ENCODE measurements at regions not wholly inside any gene's neighbourhood (a gene's known extent, or its start where the extent isn't known, plus 50 kb on each side); places are given as distances from the start of the nearest gene placed in this dataset.
"Not testable (repeated sequence)": the region's sequence is repeated elsewhere in the genome, so short reads cannot be mapped to it uniquely, and the experiment has no call there.

DNA sequence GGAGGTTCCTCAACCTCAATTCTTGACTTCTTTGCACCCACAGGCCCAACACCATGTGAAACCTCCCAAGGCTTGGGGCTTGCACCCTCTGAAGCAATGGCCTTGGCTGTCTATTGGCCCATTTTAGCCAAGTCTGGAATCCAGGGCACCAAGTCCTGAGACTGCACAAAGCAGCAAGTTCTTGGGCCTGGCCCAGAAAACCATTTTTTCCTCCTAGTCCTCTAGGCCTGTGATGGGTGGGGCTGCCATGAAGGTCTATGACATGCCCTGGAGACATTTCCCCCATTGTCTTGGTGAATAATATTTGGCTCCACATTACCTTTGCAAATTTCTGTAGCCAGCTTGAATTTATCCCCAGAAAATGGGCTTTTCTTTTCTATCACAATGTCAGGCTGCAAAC lies 849.6 kb upstream of the MANEA start:
- no peak for DNase-seq (ENCODE audit: low read depth, low spot score)
- H3K4me3 ChIP-seq (ENCODE audit: low read length): no peak overlapping the region

DNA sequence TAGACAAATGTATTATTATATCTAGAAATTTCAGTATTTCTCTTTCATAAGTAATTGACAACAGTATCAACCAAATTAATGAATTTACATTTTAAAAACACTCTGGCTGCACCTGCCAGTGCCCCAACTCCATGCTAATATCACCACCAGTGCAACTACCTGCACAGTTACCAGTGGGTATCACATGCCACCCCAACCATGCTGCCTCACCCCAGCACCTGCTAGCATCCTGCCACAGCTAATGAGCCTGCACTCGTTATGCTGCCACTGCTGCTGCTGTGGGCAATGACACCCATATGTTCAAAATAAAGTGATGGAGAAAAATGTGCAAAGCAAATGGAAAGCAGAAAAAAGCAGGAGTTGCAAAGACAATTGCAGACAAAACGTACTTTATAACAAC lies 855.9 kb upstream of the MANEA start:
- DNase-seq (ENCODE audit: low read depth, low spot score): no peak
- no peak overlapping the region for H3K4me3 ChIP-seq (ENCODE audit: low read length)

DNA sequence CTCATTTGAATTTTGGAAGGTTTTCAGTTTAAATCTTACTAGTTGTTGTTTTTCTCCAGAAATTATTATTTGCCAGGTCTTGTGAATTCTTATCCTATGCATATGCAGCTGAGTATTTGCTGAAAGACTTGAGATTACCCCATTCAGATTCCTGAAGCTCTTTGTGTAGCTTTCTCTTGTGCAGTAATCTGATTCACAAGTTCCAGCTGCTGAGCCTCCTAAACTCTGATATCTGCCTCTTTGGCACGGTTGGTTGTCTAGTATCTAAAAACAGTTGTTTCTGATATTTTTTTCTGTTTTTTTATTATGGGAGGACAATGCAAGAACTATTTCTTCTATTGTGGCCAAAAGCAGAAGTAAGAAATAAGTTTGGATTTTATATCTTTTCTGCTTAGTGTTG lies 863.9 kb upstream of the MANEA start:
- DNase-seq (ENCODE audit: low read depth, low spot score): no peak
- no peak overlapping the region for H3K4me3 ChIP-seq (ENCODE audit: low read length)

DNA sequence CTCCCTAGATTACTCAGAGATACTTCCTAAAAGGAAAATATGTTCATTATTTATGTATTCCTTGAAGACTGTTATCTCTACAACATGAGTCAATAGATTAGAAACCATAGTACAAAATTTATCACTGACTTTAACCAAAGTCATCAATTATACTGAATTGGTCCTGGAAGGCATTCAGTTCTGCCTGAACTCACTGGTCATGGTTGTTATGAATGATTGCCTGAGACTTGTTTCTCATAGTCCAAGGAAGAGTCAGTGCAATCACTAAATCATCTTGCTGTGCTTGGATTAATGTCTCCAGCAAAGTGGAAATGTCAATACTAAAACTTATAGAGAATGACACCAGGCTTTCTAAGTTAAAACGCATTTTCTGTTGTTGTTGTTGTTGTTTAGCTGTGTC lies 878.6 kb upstream of the MANEA start:
- DNase-seq (ENCODE audit: low read depth, low spot score): no peak
- no peak overlapping the region for H3K4me3 ChIP-seq (ENCODE audit: low read length)

DNA sequence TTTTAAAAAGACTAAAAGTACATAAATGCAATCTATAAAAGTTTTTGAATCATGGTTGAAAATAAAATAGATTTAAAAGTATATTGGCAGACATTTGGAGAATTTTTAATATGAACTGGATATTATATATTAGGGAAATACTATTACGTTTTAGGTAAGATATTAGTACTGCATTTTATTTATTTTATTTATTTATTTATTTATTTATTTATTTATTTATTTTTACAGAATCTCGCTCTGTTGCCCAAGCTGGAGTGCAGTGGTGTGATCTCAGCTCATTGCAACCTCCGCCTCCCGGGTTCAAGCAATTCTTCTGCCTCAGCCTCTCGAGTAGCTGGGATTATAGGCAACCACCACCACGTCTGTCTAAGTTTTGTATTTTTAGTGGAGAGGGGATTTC lies 890.1 kb upstream of the MANEA start:
- not testable (repeated sequence) for DNase-seq (ENCODE audit: low read depth, low spot score); H3K4me3 ChIP-seq (ENCODE audit: low read length)

DNA sequence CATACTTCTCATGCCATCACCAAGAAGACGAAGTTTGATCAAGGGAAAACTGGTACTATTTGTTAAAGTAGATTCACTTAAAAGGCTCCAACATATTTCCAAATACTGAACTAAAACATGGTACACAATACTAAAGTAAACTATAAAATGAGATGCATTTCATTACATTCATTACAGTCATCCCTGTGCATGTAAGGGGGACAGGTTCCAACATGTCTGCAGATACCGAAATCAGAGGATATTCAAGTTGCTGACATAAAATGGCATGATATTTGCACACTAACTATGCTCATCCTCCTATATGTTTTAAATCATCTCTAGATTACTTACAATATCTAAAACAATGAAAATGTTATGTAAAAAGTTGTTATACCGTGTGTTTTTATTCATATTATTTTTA lies 893.9 kb upstream of the MANEA start:
- H3K4me3 ChIP-seq (ENCODE audit: low read length): no peak overlapping the region
- no peak for DNase-seq (ENCODE audit: low read depth, low spot score)

DNA sequence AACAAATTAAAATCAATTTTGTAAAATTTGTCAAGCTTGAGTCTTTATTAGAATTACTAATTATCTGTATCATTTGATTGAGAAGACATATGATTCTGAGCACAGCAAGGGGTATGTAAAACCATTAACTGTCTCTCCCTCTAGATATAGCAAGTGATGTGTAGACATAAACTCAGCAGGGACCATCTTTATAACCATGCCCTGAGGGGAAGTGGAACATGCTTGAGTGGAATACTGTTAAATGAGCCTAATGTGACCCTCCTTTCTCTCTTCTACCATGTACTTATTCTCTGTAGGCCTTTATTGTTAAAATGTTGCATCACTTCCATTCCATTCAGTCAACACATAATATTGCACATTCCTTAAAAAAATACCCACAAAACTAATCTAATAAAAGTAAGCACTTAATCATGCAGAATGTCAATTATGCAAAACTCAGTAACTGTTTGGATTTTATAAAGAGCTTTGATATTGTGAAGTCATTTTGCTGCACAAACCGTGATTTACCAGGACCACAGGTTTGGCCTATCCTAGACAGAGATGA lies 896.6 kb upstream of the MANEA start:
- no peak overlapping the region for H3K4me3 ChIP-seq (ENCODE audit: low read length)
- no peak for DNase-seq (ENCODE audit: low read depth, low spot score)

DNA sequence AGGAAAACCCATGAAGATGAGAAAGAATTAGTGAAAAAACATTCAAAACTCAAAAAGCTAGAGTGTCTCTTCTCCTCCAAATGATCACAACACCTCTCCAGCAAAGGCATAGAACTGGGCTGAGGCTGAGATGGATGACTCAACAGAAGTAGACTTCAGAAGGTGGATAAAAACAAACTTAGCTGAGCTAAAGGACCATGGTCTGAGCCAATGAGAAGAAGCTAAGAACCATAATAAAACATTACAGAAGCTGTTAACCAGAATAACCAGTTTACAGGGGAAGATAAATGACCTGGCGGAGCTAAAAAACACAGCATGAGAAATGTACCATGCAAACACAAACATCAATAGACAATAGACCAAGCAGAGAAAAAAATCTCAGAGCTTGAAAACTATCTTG lies 904.1 kb upstream of the MANEA start:
- H3K4me3 ChIP-seq (ENCODE audit: low read length): no peak overlapping the region
- DNase-seq (ENCODE audit: low read depth, low spot score): no peak

DNA sequence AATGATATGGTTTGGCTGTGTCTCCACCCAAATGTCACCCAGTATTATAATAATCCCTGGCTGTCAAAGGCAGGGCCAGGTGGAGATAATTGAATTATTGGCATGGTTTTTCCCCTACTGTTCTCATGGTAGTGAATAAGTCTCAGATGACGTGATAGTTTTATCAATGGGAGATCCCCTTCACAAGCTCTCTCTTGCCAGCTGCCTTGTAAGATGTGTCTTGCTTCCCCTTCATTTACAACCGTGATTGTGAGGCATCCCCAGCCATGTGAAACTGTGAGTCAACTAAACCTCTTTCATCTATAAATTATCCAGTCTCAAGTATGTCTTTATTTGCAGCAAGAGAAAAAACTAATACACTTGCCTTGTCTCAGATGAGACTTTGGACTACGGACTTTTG lies 907.3 kb upstream of the MANEA start:
- no peak overlapping the region for H3K4me3 ChIP-seq (ENCODE audit: low read length)
- DNase-seq (ENCODE audit: low read depth, low spot score): no peak

DNA sequence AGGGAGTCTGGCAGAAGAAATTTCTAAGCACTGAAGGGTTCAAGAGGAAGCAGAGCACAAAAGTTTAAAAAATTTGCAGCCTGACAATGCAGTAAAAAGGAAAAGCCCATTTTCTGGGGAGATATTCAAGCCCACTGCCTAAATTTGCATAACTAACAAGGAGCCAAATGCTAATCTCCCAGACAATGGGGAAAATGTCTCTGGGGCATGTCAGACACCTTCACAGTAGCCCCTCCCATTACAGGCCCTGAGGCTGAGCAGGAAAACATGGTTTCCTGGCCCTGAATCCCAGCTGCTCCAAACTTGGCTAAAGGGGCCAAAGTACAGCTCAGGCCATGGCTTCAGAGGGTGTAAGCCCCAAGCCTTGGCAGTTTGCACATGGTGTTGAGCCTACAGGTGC lies 908.5 kb upstream of the MANEA start:
- no peak for DNase-seq (ENCODE audit: low read depth, low spot score)
- H3K4me3 ChIP-seq (ENCODE audit: low read length): no peak overlapping the region

DNA sequence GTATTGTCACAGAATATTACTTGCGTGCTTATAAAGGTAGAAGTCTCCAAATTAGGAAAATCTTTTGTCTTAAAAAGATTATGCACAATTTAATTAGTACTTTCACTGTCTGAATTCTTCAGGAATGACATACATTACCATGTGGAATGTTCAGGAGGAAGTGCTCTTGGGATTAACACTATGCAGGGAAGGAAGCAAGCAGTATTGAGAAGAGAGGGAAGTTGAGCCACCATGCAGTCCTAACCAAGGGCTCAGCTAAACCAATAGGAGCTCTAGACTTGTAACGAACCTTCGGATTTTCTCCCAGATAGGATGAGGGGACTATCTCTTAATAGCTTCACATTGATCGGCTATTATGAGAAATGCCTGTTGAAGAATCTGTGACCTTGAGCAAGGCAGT lies 918.4 kb upstream of the MANEA start:
- H3K4me3 ChIP-seq (ENCODE audit: low read length): no peak overlapping the region
- DNase-seq (ENCODE audit: low read depth, low spot score): no peak

DNA sequence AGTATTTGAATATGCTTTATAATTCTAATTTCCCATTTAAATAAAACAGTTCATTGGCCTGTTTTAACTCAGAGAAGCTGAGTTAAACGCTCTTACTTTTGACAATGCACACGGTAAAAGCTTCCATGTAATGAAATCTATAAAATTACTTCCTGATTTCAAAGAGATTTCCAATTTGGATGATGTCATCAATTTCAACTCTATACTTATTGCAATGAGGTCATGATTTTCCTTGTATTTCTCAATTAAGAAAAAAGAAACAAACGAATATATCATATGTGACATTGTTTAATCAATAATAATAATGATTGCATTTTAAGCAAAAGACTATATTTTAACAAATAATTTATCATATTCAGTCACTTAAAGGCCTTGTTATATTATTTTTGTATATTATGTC lies 926.1 kb upstream of the MANEA start:
- H3K4me3 ChIP-seq (ENCODE audit: low read length): no peak overlapping the region
- DNase-seq (ENCODE audit: low read depth, low spot score): no peak

DNA sequence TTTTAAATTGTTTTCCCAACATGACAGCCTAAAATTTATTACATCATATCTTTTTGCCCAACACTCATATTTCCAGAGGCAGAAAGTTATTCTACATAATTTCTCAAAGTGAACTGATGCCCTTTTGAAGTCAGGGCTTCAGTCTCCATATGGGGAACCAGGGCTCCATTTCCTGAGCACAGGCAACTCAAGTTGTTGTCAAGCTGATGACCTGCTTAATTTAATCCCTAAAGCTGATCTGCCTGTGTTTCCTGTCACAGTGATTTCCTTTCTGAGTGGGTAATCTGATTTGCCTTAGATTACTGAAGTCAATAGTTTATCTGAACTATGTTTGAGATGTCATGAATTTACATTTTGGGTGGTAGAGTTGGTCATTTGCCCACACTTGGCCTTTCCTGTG lies 932.1 kb upstream of the MANEA start:
- H3K4me3 ChIP-seq (ENCODE audit: low read length): no peak overlapping the region
- DNase-seq (ENCODE audit: low read depth, low spot score): no peak

DNA sequence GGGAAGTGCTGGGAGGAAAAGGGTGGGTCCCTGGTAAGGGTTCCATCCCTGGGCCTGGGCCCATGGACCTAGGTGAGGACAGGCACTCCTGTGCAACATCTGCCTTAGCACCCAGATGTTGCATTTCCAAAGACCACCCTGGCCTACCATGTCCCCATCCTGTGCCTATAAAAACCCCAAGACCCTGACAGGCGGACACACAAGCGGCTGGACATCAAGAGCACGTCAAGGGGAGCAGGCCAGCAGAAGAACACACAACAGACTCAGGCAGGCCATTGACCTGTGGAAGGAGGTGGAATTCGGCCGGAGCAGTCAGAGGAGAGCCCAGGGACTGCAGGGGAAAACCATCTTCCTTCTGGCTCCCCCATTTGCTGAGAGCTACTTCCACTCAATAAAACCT lies 937.8 kb upstream of the MANEA start:
- no peak for DNase-seq (ENCODE audit: low read depth, low spot score)

DNA sequence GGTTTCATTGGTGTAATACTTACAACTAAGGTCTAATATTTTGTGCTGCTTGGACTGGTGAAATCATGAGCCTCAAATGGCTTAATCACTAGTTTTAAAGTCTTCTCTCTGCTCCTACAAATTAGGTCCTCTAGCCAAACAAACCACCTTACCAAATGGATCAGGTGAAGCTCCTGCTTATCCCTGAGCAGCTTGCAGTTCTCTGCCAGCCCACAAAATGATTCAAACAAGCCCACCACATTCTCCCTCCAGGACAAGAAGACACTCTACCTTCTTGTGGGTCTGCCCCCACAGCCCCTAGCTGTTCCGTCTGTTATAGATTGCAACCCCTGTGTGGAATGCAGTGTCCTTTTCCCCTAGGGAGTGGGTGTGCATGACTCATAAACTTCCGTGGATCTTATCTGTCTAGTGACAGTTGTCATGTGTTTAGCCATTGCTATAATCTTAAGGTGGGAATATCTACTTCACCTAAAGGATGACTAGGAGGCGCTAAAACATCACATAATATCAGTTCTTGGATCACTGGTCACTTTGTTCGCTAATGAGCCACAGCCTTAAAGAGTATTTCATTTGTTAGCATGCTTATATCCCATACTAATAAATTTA lies 940.5 kb upstream of the MANEA start:
- DNase-seq (ENCODE audit: low read depth, low spot score): no peak
- no peak overlapping the region for H3K4me3 ChIP-seq (ENCODE audit: low read length)

More for the DNA sequence above, 937.8 kb upstream of the MANEA start:
- no peak overlapping the region for H3K4me3 ChIP-seq (ENCODE audit: low read length)

DNA sequence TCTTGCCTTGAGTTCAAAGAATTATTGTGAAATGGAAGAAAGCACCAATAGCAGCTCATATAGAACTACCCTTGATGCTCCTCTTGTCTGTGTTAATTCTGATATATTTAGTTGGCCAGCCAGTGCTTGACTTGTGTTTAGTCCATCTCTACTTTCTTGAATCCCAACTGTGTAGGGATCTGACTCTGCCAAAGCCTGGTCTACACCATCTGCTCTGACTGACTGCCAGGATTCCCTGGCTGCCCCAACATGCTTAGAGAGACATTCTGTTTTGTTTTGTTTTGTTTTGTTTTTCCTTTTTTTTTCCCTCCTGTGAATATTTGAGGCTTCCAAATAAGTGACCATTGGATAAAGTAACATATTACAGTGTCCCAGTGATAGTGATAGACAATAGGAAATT lies 953.7 kb upstream of the MANEA start:
- H3K4me3 ChIP-seq (ENCODE audit: low read length): no peak overlapping the region
- DNase-seq (ENCODE audit: low read depth, low spot score): no peak

DNA sequence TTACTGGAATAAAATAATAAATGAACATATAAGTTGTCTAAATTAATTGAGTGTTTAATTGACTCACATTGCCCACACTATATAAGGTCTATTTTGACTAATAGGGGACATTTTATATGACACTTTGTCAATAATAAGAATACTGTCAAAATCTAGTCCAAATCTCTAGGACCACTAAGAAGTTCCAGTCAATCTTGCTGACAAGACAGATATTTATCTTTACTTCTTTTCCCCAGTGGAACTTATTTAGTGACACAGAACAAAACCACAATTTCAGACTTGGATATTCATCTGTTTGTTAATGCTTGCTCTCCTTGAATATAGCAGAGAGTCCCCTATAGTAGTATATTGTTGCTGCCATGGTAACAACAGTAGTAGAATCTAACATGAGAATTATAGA lies 954.6 kb upstream of the MANEA start:
- H3K4me3 ChIP-seq (ENCODE audit: low read length): no peak overlapping the region
- DNase-seq (ENCODE audit: low read depth, low spot score): no peak

DNA sequence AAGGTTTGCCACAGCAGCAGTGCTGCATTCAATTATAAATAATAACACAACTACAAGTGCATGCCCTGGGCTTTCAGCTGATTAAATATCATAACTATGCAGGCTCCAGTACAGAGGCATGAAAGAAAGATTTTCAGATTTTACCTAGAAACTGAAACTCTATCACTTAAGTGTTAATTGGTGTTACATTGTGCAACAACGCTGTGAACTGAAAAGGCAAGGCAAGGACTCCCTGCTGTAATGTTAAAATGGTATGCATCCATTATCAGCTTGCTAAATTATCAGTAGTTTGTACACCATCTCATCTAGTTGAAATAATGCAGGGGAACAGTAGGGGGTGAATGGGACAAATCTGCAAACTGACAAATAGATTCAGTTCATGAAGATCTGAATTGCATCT lies 976.7 kb upstream of the MANEA start:
- no peak for DNase-seq (ENCODE audit: low read depth, low spot score)
- no peak overlapping the region for H3K4me3 ChIP-seq (ENCODE audit: low read length)

DNA sequence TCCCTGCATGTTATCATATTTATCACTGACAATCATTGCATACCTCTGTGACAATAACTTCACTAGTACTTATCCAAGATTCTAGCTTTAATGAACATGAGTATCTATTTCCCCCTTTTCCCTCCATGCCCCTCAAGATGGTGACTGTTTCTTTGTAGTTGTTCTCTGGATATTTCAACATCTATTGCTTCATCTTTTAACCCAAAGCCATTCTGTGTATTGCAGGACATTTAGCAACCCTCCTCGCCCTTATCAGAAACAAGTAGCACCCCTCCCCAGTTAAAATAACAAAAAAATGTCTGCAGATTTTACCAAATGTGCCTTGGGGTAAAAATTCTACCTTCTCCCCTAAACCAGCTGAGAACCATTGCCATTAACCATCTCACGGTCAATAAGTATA lies 979.8 kb upstream of the MANEA start:
- DNase-seq (ENCODE audit: low read depth, low spot score): no peak
- H3K4me3 ChIP-seq (ENCODE audit: low read length): no peak overlapping the region

DNA sequence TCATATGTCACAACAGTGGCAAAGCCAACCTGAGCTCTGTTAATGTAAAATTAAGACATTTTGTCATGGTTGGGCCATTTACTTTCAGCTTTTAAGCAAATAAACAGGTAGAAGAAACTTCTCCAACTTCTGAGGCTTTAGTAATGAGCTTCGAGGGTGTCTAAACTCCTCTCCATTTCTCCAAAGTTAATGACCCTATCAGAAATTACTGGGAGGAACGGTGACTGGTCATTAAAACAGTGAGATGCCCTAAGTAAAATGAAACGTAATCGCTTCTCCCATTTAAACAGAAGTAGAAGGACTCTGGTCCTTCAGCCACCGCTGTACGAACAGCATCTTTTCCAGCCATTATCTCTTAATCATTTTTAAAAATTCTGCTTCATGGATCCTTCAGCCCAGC lies 986.9 kb upstream of the MANEA start:
- H3K4me3 ChIP-seq (ENCODE audit: low read length): no peak overlapping the region
- DNase-seq (ENCODE audit: low read depth, low spot score): no peak

DNA sequence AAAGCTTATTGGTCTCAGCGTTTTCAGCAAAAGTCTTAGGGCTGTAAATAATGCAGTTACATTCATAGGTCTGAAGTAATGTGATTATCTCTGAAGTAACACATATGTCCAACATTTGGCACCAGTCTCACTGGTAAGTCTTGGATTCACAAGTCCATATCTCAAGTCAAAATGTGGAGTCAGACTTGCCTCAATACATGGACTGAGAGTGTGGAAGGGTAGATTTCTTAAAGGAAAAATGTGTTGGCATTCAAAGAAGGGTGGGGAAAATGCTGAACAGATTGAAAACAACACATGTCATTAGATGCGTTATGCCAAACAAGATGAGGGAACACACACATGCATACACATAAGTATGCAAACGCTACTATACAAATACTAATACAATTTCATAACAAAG lies 989.0 kb upstream of the MANEA start:
- H3K4me3 ChIP-seq (ENCODE audit: low read length): no peak overlapping the region
- no peak for DNase-seq (ENCODE audit: low read depth, low spot score)

DNA sequence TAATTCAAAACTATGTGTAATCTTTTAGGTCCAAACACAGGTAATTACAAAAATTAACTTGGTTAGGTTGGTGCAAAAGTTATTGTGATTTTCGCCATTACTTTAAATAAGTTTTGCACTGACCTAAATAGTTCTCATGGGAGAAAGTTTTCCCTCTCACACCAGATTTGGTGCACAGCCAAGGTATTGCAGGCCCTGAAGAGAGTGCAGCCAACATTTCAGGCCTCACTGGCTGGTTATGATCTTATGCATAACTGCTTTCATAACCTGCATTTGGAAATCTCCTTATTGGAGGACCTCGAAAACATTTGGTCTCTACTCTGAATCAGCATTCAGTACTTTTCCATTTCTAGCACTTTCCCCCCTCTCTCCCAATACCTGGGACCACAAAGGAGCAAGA lies 993.1 kb upstream of the MANEA start:
- no peak for DNase-seq (ENCODE audit: low read depth, low spot score)
- H3K4me3 ChIP-seq (ENCODE audit: low read length): no peak overlapping the region
